ENCODE measurements at regions not wholly inside any gene's neighbourhood (a gene's known extent, or its start where the extent isn't known, plus 50 kb on each side); places are given as distances from the start of the nearest gene placed in this dataset.

GRCh38 chr9:103949096-103949495, 145.0 kb upstream of the SMC2 start:
- DNase-seq (ENCODE audit: low read depth in 2 of 2), result no peak
- no peak overlapping the region for H3K4me3 ChIP-seq (replicated peaks in 1 of 2; ENCODE audit: low read depth in 2 of 2, low read length in 2 of 2)
- no peak for TF ChIP-seq CTCF (IDR thresholded peaks at IDR 0.05; ENCODE audit: low read depth, low read length)

- DNase-seq (ENCODE audit: low read depth in 2 of 2), result no peak
- TF ChIP-seq CTCF (IDR thresholded peaks at IDR 0.05; ENCODE audit: low read depth, low read length), result no peak
These were observed 116.9 kb upstream of the SMC2 start for GRCh38 chr9:103977163-103977562.

GRCh38 chr9:103978396-103978795, 115.7 kb upstream of the SMC2 start:
- no peak overlapping the region for H3K4me3 ChIP-seq (replicated peaks in 1 of 2; ENCODE audit: low read depth in 2 of 2, low read length in 2 of 2)
- no peak for DNase-seq (ENCODE audit: low read depth in 2 of 2)
- TF ChIP-seq CTCF (IDR thresholded peaks at IDR 0.05; ENCODE audit: low read depth, low read length), result no peak

More at GRCh38 chr9:103977163-103977562, 116.9 kb upstream of the SMC2 start:
- no peak overlapping the region for H3K4me3 ChIP-seq (replicated peaks in 1 of 2; ENCODE audit: low read depth in 2 of 2, low read length in 2 of 2)

GRCh38 chr9:103981912-103982311, 112.2 kb upstream of the SMC2 start:
- no peak for TF ChIP-seq CTCF (IDR thresholded peaks at IDR 0.05; ENCODE audit: low read depth, low read length)
- H3K4me3 ChIP-seq (replicated peaks in 1 of 2; ENCODE audit: low read depth in 2 of 2, low read length in 2 of 2), result no peak overlapping the region
- no peak for DNase-seq (ENCODE audit: low read depth in 2 of 2)

- DNase-seq (ENCODE audit: low read depth in 2 of 2), result no peak
- TF ChIP-seq CTCF (IDR thresholded peaks at IDR 0.05; ENCODE audit: low read depth, low read length), result no peak
- no peak overlapping the region for H3K4me3 ChIP-seq (replicated peaks in 1 of 2; ENCODE audit: low read depth in 2 of 2, low read length in 2 of 2)
These were observed 109.0 kb upstream of the SMC2 start for GRCh38 chr9:103985077-103985476.

- no peak for TF ChIP-seq CTCF (IDR thresholded peaks at IDR 0.05; ENCODE audit: low read depth, low read length)
- H3K4me3 ChIP-seq (replicated peaks in 1 of 2; ENCODE audit: low read depth in 2 of 2, low read length in 2 of 2), result no peak overlapping the region
- no peak for DNase-seq (ENCODE audit: low read depth in 2 of 2)
These were observed 105.3 kb upstream of the SMC2 start for GRCh38 chr9:103988821-103989220.

GRCh38 chr9:103990311-103990710, 103.8 kb upstream of the SMC2 start:
- H3K4me3 ChIP-seq (replicated peaks in 1 of 2; ENCODE audit: low read depth in 2 of 2, low read length in 2 of 2), result no peak overlapping the region
- no peak for DNase-seq (ENCODE audit: low read depth in 2 of 2)
- TF ChIP-seq CTCF (IDR thresholded peaks at IDR 0.05; ENCODE audit: low read depth, low read length), result no peak
